ENCODE measurements at regions not wholly inside any gene's neighbourhood (a gene's known extent, or its start where the extent isn't known, plus 50 kb on each side); places are given as distances from the start of the nearest gene placed in this dataset.

DNA sequence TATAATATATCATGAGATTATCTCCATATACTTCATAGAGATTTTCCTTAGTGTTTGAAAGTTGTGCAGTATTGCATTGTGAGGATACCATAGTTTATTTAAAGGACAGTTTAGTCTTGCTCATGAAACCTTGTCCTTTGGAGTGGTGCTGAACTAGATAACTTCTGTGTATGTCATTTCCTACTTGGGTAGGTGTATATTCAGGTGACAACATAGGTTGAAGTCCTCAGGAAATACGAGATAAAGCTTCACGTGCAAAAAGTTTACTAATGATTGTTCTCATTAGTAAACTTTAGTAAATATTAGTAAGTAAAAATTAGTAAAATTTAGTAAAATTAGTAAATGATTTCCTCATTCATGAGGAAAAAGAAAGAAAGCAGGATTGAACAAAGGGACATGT lies 521.3 kb upstream of the LRRC4C start:
- no peak for DNase-seq (ENCODE audit: low spot score)

DNA sequence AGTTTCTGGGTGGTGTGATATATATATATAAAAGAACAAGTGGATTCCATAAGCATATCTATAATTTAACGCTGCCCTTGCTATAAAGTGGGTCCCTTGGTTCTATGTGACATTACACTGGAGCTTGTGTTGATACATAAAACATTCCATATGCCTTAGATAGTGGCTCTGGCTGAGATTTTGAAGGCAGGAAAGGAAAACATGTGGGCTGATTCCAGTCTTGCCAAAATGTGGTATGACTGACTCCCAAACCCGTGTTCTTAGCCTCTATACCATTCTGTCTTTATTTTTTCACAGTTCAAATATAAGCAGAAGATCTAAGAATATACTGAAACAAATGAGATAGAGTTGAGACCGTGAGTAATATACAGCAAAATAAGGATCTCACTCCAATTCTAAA lies 522.8 kb upstream of the LRRC4C start:
- DNase-seq (ENCODE audit: low spot score): no peak

DNA sequence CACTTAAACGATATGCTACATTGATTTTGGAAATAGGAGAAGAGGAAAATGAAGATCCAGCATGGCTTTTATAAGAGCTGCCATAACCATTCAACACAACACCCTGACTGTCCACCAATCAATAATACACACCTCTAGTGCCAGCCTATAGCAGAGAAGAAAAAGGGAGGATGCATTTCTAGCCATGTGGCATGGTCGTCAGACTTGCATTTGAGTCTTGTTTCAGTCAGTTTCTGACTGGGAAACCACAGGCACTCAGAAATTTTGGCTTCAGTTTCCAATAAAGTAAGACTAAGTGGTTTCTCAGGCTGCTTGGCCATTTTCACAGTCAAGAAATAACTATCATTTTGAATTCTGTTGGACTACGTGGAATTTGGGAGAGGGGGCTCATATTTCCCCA lies 523.5 kb upstream of the LRRC4C start:
- DNase-seq (ENCODE audit: low spot score): no peak

DNA sequence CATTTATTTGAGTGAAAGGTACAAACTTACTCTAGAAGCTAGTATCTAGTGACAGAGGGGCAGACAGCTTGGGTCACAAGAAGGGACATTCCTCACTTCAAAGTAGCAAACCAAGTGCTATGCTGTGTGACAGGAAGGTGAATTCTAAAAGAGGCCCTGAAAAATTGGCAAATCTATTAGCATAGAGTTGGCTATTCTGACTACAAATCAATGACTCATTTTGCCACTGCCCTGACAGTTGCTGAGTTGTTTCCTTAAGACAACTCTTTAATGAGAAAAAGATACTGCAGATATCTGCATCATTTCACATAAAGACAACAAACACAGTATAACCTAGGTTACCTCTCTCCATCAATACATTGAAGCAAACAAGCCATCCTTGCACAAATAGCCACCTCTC lies 524.0 kb upstream of the LRRC4C start:
- DNase-seq (ENCODE audit: low spot score): no peak

DNA sequence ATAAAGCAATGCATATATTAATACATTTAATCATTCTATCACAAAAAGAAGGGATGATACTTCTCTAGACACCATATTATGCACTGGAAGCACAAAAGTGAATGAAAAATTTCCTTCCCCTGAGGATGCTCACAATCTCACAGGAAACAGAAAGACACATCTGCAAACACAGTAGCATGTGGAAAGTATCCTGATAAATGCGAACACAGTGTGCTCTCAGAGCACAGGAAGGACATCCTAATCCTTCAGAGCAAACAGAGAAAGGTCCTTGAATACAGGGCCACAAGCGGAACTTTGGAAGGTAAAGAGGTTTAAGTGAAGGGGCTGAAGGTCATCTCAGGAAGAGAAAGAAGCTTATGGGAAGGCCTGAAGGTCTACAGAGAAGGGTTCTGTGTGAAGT lies 524.6 kb upstream of the LRRC4C start:
- no peak for DNase-seq (ENCODE audit: low spot score)

DNA sequence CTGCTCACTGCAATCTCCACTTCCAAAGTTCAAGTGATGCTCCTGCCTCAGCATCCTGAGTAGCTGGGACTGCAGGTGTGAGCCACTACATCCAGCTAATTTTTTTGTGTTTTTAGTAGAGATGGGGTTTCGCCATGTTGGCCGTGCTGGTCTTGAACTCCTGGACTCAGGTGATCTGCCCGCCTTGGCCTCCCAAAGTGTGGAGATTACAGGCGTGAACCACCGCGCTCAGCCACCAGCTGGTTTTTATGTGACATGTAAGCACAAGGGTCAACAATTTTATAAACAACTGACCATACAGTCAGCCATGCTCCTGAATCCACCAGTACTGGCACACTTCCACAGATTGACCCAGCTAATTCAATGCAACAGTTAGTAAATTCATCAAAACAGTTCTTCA lies 526.3 kb upstream of the LRRC4C start:
- no peak for DNase-seq (ENCODE audit: low spot score)

DNA sequence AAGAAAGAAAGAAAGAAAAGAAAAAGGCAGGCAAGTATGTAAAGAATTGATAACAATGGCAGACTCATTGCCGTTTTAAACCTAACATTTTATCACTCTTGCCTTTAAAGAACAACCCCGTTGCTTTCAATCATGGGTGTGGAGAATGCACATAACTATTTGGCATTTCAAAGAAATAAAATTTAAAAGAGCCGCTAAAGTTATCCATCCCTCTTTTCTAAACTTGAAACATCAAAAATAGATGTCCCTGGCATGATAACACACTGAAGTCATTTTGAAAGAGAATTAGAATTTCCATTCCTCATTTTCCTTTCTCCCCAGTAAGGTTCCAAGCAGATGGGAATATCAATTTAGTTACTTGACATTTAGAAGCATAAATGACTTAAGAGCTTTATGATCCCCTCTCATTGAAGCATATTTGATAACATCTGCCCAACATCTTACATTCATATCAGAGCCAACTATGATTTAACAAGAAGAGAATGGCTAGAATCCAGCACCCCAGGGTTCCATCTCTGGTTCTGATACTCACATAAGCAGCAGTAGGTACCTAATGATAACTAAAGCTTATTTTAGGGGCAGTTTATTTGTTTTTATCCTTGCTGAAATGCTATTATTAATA lies 529.6 kb upstream of the LRRC4C start:
- DNase-seq (ENCODE audit: low spot score): no peak

DNA sequence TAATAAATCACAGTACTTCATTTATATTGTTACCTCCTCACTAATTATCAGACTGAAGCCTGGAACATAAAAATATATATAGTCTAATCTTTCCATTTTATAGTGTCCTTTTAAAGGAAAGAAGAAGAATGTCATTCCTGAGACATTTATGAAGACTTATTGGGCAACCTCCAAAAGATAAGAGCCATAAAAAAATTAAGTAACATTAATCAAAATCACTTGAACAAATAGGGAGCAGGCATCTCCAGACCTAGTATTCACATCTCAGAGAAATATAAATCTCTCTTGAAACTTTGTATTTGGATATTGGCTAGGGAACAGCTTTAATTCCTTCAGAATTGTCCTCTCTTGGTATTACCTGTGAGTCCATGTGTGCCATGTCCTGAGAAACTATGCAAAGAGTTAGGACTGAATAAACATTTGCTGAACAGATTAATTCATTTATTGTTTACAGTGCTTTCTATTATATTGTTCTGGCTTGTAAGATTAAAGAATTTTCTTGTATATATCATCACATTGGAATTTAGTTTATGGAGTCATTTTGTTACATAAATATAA lies 530.5 kb upstream of the LRRC4C start:
- DNase-seq (ENCODE audit: low spot score): no peak

DNA sequence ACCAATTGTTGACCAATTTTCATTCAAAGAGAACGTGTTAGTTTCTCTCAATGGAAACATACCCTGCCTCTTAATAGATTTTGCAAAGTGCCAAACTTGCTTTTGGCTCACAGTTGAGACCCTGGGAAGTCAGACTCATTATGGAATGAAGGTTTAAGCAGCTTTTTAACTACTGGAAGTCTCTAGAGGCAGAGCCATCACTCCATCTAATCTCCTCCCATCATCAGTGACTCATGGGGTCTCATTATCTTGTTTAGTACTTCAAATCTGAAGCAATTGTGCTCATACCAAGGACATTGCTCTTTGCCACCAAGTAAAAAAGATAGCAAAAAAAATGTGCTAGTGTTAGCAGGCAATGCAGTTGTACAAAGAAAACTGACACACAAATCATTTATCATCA lies 537.1 kb upstream of the LRRC4C start:
- no peak for DNase-seq (ENCODE audit: low spot score)

DNA sequence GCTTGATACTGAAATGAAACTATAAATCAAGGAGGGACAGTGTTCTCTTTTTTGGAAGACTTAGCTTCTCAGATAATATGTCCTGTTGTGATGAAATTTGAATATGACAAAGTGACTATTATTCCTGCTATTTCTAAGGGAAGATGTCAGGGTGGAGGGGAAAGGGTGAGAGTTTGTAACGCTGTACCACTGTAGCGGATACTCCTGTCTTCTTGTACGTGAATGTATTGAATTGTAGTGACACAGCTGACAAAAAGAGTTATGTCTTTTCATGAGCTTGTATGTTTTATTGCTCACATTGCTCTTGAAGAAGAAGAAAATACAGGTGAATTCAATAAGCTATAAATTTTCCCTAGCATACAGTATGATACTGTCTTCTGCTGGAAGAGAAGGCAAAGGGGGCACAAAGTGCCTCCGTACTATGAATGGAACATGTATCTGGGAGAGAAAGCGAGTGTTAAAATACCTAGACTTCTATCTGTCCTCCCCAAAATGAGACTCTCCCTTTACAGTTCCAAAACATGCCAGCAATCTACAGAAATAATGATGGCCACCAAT lies 538.5 kb upstream of the LRRC4C start:
- no peak for DNase-seq (ENCODE audit: low spot score)

DNA sequence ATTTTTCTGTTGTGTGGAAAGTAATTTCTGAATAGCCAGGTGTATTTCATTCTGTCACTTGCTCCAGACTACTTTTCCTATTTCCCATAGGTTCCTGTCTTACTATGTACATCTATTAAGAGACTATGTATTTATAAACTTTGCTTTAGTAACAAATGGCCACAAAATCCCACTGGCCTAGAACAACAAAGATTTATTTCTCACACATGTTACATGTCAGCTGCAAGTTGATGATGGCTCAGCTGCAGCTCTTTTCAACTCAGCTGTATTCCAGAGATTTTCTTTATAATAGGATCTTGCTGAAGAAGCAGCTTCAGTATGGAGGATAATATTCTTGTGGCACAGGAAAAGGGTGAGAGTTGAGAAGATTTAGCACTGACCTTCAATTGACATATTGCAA lies 539.6 kb upstream of the LRRC4C start:
- no peak for DNase-seq (ENCODE audit: low spot score)

DNA sequence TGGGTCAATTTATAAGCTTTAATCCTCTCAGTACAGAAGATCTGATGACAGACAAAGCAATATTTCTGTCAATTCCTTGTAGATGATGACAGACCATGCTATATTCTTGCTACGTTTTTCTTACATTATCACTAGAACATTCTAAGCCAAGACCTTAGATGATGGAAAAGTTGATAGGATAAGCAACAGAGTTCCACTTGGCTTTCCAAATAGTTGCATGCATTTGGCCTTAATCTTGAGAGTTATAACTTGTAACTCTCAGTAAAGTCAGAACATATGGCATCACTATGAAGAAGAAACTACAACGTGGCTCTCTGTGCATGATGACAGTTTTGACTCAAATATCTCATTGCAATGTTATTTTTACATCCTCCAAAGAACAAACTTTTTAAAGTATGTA lies 544.3 kb upstream of the LRRC4C start:
- DNase-seq (ENCODE audit: low spot score): no peak

DNA sequence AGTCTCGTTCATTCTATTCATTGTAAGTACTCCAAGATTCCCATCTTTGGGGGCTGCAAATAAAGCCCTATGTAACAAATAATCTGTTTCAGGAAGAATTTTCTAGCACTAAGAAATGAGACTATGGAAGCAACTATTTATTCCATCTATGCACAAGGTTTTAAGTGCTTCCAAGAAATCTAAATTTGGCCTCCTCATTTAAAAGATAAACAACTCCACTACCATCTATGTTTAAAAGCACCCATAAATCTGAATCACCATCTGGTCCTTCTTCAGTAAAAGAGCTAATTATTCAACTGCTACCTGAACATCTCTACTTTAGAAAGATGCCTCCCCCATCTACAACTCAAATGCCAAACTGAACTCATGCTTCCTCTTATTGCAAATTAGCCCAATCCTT lies 547.3 kb upstream of the LRRC4C start:
- DNase-seq (ENCODE audit: low spot score): no peak

DNA sequence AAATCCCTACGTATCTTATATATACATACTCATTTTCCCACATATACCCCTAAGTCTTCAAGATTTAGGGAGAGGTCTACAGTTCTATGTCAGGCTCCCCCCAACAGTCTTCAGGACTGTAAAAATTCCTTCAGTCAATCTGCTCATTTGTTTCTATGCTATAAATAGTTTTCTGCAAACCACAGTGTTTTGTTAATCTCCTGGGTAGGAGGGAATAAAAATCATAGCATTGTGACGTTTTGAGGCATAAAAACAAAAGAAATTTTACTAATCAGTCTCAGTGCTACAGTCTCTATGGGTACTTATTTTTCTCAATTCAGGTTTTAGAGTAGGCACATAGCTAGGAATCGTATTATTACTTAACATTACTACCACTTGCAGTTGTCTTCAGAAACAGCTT lies 552.8 kb upstream of the LRRC4C start:
- no peak for DNase-seq (ENCODE audit: low spot score)

DNA sequence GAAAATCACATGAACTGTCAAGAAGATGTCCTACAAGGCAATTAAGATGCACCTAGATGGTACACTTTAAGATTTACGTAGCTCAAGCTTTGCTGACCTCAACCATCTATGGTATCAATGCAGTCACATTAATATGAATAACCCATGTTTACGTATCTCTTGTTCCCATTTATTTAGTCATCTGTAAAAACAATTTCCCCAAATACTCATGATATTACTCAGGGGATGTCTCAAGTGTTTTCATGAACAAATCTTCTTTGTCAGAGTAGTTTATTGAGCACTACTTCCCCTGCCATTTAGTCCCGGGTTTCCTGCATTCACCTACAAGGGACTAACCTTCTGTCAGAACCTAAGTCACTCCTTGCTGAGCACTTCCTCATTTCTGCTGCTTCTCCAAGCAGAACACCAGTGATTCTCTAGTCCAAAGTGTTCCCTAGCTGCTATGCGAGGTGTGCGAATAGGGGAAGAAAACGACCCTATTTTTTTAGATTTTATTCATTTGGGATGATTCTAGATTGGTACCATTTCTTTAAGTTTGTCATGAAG lies 554.3 kb upstream of the LRRC4C start:
- DNase-seq (ENCODE audit: low spot score): no peak

DNA sequence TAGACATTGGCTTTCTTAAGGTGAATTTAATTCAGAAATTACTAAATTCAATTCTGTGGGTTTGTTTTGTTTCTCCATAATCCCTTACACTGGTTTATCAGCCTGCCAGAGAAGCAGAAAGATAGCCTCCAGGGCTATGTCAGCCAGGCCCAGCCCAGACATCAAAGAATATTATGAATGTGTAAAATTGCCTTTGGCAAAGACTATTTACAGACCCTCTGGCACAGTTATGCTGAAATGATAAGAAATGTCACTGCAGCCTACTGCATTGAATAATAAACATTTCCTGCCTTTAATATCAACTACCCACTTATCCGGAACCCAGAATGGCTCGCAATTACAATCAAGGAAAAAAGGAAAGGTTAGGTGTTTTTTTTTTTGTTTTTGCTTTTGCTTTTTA lies 562.5 kb upstream of the LRRC4C start:
- no peak for DNase-seq (ENCODE audit: low spot score)

DNA sequence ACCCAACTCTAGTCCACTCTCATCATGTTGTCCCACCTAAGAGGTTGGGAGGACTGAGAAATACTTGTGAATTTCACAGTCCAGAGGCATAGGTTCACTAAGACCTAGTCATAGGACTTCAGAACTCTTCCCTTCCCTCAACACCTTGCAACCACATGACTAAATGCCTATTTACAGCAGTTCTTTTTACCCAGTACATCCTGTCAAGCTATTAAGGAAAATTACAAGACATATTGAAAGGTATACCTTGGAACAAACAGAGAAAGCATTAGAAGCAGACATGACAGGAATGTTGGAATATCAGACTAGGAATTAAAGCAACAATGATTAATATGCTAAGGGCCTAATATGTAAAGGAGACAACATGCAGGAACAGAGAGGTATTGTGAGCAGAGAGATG lies 563.8 kb upstream of the LRRC4C start:
- DNase-seq (ENCODE audit: low spot score): no peak

DNA sequence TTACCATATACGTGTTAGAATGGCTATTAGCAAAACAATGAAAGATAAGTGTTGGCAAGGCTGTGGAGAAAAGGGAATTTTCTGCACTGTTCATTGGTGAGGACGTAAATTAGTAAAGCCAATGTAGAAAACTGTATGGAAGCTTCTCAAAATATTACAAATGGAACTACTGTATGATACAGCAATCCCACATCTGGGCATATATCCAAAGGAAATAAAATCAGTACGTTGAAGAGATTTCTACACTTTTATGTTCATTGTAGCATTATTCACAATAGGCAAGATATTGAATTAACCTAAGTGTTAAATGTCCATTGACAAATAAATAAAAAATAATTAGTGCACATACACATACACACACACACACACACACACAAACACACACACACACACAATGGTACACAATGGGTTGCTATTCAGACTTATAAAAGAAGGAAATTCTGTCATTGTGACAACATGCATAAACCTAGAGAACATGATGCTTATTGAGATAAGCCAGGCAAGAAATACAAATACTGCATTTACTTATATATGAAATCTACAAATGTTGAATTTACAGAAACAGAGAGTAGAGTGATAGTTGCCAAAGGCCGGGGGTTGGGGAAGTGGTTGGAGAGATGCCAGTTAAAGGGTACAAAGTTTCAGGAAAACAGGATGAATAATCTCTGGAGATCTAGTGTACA lies 565.8 kb upstream of the LRRC4C start:
- DNase-seq (ENCODE audit: low spot score): no peak

DNA sequence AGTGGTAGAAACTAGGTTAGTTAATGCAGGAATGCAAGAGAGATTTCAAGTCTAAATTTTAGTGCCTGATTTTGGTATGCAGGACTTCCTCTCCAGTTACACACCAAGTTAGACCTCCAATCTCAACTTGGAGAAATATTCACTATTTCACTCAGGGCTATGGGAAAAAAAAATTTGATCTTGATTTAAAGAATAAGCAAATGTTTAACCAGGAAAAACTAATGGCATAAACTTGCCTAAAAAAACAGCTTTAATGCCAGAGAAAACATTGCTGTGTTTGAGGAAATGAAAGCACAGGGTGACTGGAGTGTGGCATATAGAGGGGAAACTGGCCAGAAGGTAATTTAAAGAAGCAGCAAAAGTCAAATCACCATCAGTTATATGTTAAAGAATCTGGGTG lies 575.4 kb upstream of the LRRC4C start:
- DNase-seq (ENCODE audit: low spot score): no peak

DNA sequence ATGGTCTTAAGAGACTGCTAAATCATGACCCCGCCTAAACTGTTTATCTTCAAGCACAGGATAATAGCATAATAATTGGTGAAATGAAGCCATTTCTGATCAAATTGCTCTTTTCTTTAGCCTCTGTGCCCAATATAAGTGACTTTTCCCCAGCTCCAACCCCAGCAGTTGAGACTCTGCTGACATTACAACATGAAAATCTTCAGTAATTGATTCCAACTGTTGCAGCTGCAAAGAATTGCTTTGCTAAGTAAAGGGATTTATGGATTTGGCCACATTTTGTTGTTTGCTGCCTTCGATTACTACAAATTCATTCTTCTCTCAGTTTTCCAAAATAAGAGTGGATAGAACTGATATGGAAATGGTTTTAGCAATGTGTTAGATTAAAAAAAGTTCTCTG lies 576.7 kb upstream of the LRRC4C start:
- DNase-seq (ENCODE audit: low spot score): no peak

DNA sequence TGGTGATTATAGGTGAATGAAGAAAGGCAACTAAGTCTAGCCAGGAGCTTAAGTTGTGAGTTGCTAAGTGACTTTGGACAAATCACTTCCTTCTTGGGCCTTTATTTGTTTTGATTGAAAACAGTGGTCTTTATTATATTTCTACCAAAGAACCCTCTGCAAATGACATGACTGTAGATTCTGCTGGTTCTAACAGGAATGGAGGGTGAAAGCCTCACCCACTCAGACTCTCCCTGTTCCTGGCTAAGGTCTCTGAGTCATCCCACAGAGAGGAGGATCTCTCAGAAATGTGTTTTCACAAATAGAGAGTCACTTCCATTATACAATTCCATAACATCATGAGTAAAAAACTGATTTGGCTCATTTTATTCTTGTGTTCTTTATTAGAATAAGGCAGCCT lies 583.9 kb upstream of the LRRC4C start:
- DNase-seq (ENCODE audit: low spot score): no peak

DNA sequence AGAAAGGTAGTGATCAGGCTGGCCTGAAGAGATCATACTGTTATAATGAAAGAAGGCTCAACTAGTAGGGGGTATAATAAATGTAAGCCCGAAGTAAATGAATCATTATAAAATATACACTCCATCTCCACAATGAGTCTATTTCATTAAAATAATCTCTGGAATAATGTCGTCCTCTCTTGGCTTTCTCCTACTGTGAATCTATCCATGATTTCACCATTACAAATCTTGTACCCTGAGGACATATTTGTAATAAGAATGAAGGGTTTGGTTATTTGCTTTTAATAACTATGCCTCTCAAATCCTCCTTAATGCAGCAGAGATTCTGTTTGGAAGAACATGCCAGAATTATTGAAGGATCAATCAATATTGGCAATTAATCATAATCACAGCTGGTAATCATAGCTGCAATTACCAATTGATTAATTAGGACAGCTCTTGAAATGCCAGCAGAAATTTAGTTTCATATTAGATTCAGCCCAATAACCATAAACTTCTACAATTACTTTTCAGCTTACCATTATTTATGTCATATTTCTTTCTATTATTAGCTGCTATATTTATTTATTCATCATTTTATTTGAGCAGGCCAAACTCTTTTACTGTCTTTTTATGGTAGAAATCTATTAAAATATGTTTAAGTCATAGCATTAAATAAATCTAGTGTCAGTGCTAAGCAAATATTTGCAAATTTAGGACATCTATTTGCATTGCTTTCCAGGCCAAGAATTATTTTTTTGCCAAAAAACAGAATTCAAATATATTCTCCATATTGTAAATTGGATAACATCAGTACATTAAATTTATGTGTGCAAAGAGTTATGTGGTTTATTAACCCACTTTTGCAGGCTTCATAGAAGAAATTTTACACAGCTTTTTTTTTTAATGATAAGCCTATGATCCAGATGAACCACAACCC lies 588.4 kb upstream of the LRRC4C start:
- no peak for DNase-seq (ENCODE audit: low spot score)
